OCI-LY1 (cell line): ENCODE measurements at regions not wholly inside any gene's neighbourhood (a gene's known extent, or its start where the extent isn't known, plus 50 kb on each side); places are given as distances from the start of the nearest gene placed in this dataset.

Source experiments
- H2AFZ ChIP-seq: fragments of 200-600 bp; sonication (generic), shearing (Covaris generic); 2 replicates; pipeline ENCODE4 v1.6.0; 2014; ENCODE audit warnings: antibody characterized with exemption, mild to moderate bottlenecking, low read length
- H3F3A ChIP-seq: fragments of 200-600 bp; sonication (generic), shearing (Covaris generic); 2 replicates; pipeline ENCODE4 v1.6.0; 2014; ENCODE audit warnings: mild to moderate bottlenecking, antibody characterized with exemption, low read length, moderate library complexity; ENCODE audit not compliant: insufficient read depth
- H3K27ac ChIP-seq: fragments of 200-600 bp; sonication (generic); 2 replicates; pipeline ENCODE4 v1.5.1; 2014; ENCODE audit warnings: low read length, mixed run types, mild to moderate bottlenecking, low read depth; ENCODE audit not compliant: poor library complexity, severe bottlenecking
- H3K27me3 ChIP-seq: fragments of 200-600 bp; sonication (generic); 2 replicates; pipeline ENCODE4 v1.6.0; 2014; ENCODE audit warnings: antibody characterized with exemption, mild to moderate bottlenecking, low read length, moderate library complexity; ENCODE audit not compliant: insufficient read depth
- H3K36me3 ChIP-seq: fragments of 200-600 bp; sonication (generic); 2 replicates; pipeline ENCODE4 v1.6.1; 2014; ENCODE audit warnings: mild to moderate bottlenecking, antibody characterized with exemption, low read length, moderate library complexity, mixed read lengths; ENCODE audit not compliant: insufficient read depth
- H3K4me1 ChIP-seq: fragments of 200-600 bp; sonication (generic); 2 replicates; pipeline ENCODE4 v1.5.1; 2014; ENCODE audit warnings: mild to moderate bottlenecking, low read length, moderate library complexity; ENCODE audit not compliant: insufficient read depth, severe bottlenecking
- H3K4me2 ChIP-seq: fragments of 200-600 bp; sonication (generic), shearing (Covaris generic); 2 replicates; pipeline ENCODE4 v1.6.1; 2014; ENCODE audit warnings: low read length
- H3K4me3 ChIP-seq: fragments of 200-600 bp; sonication (generic); 2 replicates; pipeline ENCODE4 v1.5.1; 2014; ENCODE audit warnings: low read length, low read depth, mild to moderate bottlenecking, mixed read lengths; ENCODE audit not compliant: poor library complexity, severe bottlenecking
- H3K79me2 ChIP-seq: fragments of 200-600 bp; shearing (Covaris generic); 2 replicates; pipeline ENCODE4 v1.6.1; 2016; ENCODE audit warnings: mixed run types, low read length, mixed read lengths; ENCODE audit not compliant: insufficient read depth
- H3K9ac ChIP-seq: fragments of 200-600 bp; sonication (generic), shearing (Covaris generic); 2 replicates; pipeline ENCODE4 v1.6.1; 2014; ENCODE audit warnings: mild to moderate bottlenecking, low read length, mixed read lengths
- H3K9me2 ChIP-seq: fragments of 200-600 bp; sonication (generic), shearing (Covaris generic); 2 replicates; pipeline ENCODE4 v1.6.1; 2014; ENCODE audit warnings: low read depth, mild to moderate bottlenecking, low read length, mixed read lengths
- H3K9me3 ChIP-seq: fragments of 200-600 bp; shearing (Covaris generic); 2 replicates; pipeline ENCODE4 v1.6.1; 2014; ENCODE audit warnings: low read length, mixed read lengths
- H4K20me1 ChIP-seq: fragments of 200-600 bp; sonication (generic), shearing (Covaris generic); 2 replicates; pipeline ENCODE4 v1.6.0; 2016; ENCODE audit warnings: mild to moderate bottlenecking, low read length; ENCODE audit not compliant: insufficient read depth
- EZH2 ChIP-seq: fragments of 200-600 bp; sonication (generic), shearing (Covaris generic); IDR thresholded peaks from 2 replicates; pipeline ENCODE4 v1.8.0; 2017; ENCODE audit warnings: borderline replicate concordance, mixed run types, mild to moderate bottlenecking, antibody characterized with exemption, low read length, moderate library complexity, mixed read lengths
- TF ChIP-seq, protein P1 (sequence below): fragments of 200-600 bp; sonication (generic), shearing (Covaris generic); IDR thresholded peaks from 2 replicates; pipeline ENCODE4 v1.5.1; 2017; ENCODE audit warnings: mild to moderate bottlenecking, antibody characterized with exemption, low read length, moderate library complexity, mixed read lengths

DNA sequence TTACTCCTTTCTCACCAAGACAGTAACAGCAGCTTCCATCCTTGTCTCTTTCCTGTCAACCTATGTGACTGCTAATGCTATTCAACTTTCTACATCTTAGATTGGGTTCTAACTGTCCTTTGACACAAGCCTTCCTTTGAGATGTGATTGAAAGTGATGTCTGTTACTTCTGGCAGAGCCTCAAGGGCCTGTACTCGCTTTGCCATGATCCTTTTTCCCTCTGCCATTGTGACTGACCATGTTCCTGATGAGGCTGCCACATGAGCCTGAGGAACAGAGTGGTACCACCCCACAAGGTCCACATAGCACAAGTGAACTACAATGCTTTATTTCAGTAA, 138.8 kb upstream of the RAB4A start:
- H4K20me1 ChIP-seq: no peaks in the 10 kb centered on the region
- H3K4me3 ChIP-seq: no peak overlapping the region
- no peak overlapping the region for H3K4me2 ChIP-seq
- no peaks in the 10 kb centered on the region for H3K27me3 ChIP-seq
- no peaks in the 10 kb centered on the region for H3F3A ChIP-seq
- H3K9me3 ChIP-seq: no peaks in the 10 kb centered on the region
- H2AFZ ChIP-seq: no peak overlapping the region
- H3K27ac ChIP-seq: no peak overlapping the region
- no peaks in the 10 kb centered on the region for H3K4me1 ChIP-seq
- H3K79me2 ChIP-seq: no peaks in the 10 kb centered on the region
- H3K9me2 ChIP-seq: no peaks in the 10 kb centered on the region
- H3K36me3 ChIP-seq: no peaks in the 10 kb centered on the region
- no peak for TF ChIP-seq EZH2
- TF ChIP-seq, protein P1, sequence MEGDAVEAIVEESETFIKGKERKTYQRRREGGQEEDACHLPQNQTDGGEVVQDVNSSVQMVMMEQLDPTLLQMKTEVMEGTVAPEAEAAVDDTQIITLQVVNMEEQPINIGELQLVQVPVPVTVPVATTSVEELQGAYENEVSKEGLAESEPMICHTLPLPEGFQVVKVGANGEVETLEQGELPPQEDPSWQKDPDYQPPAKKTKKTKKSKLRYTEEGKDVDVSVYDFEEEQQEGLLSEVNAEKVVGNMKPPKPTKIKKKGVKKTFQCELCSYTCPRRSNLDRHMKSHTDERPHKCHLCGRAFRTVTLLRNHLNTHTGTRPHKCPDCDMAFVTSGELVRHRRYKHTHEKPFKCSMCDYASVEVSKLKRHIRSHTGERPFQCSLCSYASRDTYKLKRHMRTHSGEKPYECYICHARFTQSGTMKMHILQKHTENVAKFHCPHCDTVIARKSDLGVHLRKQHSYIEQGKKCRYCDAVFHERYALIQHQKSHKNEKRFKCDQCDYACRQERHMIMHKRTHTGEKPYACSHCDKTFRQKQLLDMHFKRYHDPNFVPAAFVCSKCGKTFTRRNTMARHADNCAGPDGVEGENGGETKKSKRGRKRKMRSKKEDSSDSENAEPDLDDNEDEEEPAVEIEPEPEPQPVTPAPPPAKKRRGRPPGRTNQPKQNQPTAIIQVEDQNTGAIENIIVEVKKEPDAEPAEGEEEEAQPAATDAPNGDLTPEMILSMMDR: no peak
- H3K9ac ChIP-seq: no peak overlapping the region

DNA sequence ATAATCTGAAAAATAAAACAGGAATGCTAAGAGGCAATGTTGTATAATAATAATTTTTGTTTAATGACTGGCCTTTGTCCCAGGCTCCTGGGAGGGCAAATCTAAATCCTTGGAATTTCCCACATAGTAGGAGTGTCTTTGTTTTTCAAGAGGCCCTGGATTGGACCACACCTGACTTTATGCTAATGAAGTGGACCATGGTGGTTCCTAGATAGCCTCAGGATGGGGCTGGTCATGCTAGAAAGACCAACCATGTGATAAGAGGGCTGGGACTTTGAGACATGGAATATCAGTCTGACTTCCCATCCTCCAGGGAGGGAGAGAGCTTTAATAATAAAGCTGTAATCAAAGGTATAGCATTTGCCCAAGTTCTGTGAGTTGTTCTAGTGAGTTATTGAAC, 138.2 kb upstream of the RAB4A start:
- H3K36me3 ChIP-seq: no peaks in the 10 kb centered on the region
- no peaks in the 10 kb centered on the region for H3K79me2 ChIP-seq
- H3K27ac ChIP-seq: no peak overlapping the region
- no peaks in the 10 kb centered on the region for H4K20me1 ChIP-seq
- no peak overlapping the region for H3K4me3 ChIP-seq
- no peak overlapping the region for H3K4me2 ChIP-seq
- H3K4me1 ChIP-seq: no peaks in the 10 kb centered on the region
- no peaks in the 10 kb centered on the region for H3K9me3 ChIP-seq
- no peaks in the 10 kb centered on the region; the same call in 1 of the 2 replicates for H3K27me3 ChIP-seq
- H3F3A ChIP-seq: no peaks in the 10 kb centered on the region
- H3K9ac ChIP-seq: no peak overlapping the region
- no peak overlapping the region for H2AFZ ChIP-seq
- no peak for TF ChIP-seq EZH2
- TF ChIP-seq, protein P1: no peak
- H3K9me2 ChIP-seq: no peaks in the 10 kb centered on the region

DNA sequence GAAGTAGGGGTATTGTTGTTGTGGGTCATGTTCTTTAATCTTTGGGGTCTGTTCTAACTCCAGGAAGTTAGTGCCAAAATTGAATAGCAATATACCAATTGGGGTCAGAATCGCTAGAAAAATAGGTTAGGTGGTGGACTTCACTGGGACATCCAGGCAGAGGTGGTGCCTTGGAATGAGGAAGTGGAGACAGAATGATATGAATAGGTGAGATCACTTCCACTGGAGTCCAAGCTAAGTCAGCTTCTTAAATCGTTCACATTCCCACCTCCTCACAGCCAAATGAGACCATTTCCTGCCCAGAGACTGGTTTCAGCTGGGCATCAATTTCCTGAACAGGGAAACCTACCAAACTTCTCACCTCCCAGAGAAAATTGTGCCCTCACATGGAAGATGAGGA, 137.8 kb upstream of the RAB4A start:
- Histone ChIP-seq H3K27me3 (peaks cover 4% of the 10 kb centered on the region; the same call in 1 of the 2 replicates), H4K20me1 (no peaks in the 10 kb centered on the region), H3K4me3 (no peak overlapping the region), H3K79me2 (no peaks in the 10 kb centered on the region), H3K27ac (no peak overlapping the region), H3K9ac (no peak overlapping the region), H3K4me2 (no peak overlapping the region), H3K4me1 (no peaks in the 10 kb centered on the region), H3K36me3 (no peaks in the 10 kb centered on the region), H3K9me3 (no peaks in the 10 kb centered on the region), H3F3A (no peaks in the 10 kb centered on the region), H3K9me2 (no peaks in the 10 kb centered on the region), H2AFZ (no peak overlapping the region)
- TF ChIP-seq EZH2: no peak
- TF ChIP-seq, protein P1: no peak
